Bone marrow (tissue), 2 donors: ENCODE measurements at regions not wholly inside any gene's neighbourhood (a gene's known extent, or its start where the extent isn't known, plus 50 kb on each side); places are given as distances from the start of the nearest gene placed in this dataset.

Source experiments
- DNase-seq, 2 donors: peaks; one replicate each; lab custom pipeline; 2025; lab: John Stamatoyannopoulos, UW

DNA sequence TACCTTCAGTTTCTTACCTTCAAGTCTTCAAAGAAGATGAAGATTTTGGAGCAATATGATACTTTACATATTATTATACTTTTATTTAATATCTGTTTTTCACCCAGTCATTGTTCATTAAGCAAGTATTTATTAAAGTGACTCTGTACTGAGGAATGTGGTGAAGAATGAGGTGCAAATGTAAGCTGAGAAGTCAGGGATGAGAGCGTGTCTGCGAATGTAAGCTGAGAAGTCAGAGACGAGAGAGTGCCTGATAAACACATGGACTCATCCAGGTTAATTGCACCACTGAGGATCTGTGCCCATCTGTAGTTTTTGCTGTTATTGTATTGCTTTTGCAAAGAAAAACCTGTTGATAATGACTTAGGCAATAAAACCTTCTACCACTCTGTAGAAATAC lies 211.9 kb upstream of the FAR2 start:
- DNase-seq, result no peak

DNA sequence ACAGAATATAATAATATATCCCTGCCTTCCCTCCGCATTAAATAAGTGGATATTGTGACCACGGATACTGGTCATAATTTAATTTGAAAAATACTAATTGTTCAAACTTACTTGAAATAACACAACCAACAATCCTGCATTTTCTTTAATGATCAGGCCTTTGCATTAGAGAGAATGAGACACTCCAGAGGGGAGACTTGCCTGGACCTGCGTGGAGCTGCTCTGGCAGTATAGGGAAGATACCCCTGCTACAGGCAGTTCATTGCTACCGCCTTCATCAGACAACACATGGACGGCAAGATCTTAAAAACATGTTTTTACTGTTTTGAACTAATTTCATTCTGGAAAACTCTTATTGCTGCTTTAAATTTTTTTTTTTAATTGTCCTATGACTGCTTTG lies 211.0 kb upstream of the FAR2 start:
- no peak for DNase-seq

DNA sequence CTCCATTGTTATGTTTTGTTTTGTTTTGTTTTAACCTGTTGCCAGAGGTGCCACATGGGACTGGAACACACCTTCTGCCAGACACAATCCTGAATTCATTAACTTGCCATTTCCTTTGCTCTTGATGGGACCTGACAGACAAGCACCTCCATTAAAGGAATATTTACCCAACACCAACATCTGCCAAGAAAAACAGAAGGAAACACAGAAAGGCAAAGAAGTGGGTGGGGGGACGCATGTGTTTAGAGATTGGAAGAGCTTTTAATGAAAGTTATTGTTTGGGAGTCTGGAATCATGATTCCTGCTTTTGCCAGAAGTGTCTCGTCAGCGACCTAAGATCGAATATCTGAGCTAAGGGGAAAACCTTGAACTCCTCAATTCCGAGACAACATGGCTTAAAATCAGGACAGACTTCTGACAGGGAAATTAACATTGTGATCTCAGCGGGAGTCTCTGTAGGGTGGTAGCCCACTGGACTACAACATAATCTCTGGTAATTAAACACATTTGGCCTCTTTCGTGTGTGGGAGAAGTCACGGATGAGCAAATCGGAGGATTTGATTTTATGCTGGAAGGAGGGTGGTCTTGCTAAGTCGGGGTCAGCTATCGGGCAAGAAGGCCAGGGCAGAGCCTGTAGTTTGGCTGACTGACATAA lies 210.4 kb upstream of the FAR2 start:
- DNase-seq, result no peak

DNA sequence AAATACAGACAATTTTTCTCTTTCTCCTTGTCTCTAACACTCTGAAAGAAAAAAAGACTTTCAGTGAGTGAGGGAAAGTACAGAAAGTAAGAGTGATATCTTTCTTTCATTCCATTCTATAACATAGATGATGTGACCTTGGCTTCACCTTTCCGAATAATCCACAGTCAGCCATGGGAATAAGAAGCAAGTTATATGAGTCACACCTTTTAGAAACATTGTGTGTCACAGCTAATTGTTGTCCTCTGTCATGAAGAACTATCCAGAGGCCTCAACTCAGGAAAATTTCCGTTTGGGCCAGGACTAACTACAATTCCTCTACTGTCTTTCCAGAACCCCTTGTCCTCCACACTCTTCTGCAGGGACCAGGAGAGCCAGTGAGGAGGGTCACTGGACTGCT lies 209.7 kb upstream of the FAR2 start:
- DNase-seq, result no peak

DNA sequence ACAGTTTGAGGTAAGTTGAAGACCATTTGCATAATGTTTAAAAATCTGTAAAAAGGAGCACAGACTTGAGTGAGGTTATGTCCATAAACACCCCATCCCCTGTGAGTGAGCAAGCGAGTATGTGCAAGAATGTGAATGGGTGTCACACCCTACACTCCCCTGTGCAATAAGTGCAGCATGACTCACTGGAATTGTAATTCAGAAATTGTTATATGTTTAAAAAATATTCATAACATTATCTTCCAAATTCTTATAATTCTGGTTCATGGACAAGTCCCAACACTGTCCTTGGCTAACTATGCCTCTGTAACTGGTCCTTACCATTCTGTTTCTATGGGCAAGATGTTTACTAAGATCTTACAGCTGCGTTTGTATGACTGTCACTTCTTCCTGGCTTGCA lies 207.8 kb upstream of the FAR2 start:
- DNase-seq, result no peak

DNA sequence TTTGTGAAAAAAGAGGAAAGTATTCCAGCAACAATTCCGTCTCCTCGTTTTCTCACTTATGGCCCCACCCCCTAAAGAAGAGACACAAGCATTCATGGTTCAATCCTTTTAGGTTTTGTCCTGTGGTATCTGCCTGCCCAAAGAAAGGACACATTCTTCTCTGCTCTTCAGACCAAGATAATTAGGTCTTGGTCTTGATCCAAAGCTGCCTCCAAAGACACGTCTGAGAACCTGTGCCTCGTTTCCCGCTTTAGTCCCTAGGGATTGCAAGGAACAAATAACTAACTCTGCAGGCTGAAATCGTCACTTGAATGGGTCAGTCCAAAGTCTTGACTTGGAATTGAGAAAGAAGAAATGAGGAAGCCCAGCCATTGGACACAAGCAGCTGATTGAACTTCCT lies 202.7 kb upstream of the FAR2 start:
- no peak for DNase-seq

DNA sequence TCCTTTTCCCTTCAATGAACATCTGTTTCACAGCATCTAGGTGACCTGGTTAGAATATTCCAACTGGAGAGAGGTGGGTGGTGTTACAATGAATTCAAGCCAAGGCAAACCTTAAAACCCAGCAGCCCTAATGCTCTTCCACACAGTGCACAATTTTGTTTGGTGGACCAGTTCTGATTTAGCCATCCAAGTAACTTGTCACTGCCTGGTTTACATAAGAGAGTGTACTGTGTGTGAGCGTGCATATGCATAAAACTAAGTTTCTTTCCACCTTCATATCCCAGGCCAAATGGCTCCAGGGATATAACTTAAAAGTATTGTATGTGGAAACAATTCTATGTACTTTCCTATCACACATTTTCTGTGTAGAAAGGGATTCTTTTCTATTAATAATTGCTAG lies 200.4 kb upstream of the FAR2 start:
- DNase-seq, result no peak

DNA sequence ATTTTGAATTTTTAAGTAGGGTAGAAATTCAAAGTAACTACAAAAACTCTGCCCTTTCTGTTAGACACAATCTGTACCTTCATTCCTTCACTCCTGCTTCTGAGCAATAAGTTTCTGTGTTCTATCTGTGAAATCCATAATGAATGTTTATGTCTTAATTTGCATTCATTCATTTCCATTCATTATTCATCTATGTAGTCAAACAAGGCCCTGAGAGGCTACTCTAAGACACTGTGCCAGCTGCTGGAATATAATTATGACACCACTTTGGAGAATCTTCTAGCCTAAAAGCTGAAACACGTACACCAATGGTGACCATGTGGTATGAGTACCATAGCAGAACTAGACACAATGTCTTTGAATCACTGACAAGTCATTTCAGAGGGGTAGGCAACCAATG lies 199.9 kb upstream of the FAR2 start:
- no peak for DNase-seq

DNA sequence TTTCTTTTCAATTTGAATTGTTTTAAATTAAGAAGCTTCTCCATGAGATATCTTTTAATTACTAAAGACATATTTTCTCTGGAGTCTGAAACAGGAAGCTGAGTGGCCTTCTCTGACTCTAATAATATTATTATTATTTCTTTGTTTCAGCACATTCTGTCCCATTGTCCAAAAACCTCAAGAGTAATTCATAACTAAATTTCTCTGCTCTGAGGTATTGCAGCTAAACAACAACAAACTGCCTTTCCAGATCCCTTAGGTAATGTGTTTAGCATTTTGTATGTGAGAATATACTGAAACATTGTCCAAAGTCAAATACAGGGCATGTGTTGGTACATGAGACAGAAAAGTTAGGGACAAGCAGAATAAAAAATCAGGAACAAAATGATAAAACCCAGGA lies 199.0 kb upstream of the FAR2 start:
- DNase-seq, result no peak

DNA sequence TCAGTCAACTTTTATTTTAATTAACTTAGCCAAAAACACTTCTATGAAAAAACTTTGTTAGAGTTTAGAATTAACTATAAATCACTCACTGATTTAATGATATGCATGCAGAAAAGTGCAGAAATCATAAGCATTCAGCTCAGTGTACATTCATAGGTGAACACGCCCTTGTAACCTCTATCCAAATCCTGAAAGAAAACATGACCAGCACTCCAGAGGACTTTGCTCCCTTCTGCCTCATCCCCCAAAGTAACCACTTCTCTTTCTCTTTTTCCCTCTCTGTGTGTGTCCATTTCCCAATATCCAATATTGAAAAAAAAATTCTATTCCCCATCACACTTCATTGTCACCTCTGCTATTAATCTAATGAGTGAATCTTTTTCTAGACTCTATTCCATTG lies 197.1 kb upstream of the FAR2 start:
- DNase-seq, result no peak

DNA sequence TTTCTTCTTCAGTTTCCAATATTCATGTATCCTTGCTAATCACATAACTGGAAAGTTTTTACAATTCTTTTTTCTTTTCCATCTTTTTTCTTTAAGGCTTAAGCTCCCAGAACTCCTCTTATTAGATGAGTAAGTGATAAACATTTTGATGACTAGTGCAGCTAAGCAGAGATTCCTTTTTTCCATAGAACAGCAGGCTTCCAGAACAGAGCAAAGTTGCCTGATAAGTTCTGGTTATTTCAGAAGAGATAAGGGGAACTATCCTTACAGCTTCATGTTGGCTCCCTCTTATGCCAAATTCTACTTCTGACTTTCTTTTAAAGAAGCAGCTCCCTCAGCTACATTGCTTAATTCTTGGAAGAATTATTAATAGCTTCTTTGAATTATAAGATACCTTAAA lies 194.7 kb upstream of the FAR2 start:
- DNase-seq, result no peak

DNA sequence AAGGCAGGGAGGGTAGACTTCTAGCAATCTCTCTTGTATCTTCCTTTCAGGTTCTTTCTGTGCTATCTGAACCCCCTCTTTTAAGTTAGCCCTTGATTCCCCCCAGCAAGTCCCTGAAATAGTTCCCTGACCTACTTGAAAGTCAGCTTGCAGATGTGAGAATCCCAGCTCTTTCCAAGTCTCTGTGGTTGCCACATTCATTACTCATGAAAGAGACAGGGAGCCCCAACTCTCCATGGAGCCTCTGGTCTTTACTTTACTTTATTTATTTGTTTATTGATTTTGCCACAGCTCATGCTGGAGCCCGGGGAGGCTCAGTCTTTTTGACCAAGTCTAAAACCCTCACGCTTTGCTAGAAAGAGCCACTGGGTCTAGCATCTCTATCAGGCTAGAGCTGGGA lies 193.6 kb upstream of the FAR2 start:
- DNase-seq, result no peak

DNA sequence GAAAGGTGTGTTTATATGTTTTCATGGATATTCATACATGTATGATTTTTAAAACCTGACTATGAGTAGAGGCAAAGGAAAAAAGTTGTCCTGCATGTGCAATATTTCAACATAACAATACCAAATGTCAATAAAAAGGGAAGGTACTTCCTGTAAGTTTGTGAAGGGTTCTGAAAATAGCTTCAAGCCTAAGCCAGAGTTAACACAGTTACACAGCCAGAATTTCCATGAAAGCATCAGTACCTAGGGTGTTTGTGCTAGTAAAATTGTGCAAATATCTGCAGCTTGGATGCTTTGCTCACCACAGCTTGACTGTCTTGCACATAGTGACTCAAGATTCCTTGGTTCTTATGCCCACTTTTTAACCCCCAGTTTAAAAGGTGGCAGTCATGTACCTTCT lies 193.1 kb upstream of the FAR2 start:
- DNase-seq, result no peak

DNA sequence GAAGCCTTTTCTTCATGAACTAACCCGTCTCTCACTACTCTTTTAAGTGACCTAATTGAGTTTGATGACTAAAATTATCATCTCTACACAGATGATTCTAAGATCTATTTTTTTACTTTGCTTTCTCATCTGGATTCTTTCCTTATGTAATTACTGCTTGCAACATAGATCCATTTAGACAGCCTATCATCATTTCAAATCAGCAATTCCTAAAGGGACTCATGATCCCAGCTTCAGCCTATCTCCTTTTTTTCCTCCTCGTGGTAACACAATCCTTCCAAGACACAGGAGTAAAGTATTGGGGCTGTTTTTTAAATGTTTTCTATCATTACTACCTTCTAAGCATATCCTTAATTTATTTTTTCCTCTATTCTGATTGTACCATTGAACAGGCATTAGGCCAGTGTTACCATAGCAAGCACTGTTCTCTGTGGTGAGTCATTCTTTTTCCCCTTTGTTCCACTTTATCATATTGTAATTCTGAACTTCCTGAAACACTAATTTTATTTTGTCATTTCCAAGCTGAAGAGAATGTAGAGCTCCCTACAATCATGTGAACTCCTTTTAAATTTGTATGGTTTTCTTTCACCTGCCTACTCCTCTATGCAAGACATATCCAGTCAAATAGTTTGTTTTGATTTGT lies 190.4 kb upstream of the FAR2 start:
- no peak for DNase-seq

DNA sequence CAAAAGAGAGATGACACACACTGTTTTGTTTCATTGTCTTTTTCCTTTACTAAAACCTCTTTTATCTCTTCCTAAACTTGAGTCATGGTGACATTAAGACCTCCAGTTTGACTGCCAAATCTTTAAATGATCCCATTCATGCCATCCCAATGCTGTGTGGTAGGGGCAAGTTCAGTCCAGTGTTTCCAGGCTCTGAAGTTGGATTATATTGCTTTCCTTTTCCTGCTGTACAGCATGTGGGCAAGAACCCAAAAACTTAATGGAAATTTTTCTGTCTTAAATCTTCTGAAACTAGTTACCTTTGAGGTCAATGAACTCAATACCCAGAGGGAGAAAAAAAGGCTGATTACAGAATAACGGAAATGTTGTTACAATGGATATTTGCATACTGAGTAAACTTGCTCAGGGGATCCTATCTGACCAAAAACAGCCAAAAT lies 187.1 kb upstream of the FAR2 start:
- no peak for DNase-seq

DNA sequence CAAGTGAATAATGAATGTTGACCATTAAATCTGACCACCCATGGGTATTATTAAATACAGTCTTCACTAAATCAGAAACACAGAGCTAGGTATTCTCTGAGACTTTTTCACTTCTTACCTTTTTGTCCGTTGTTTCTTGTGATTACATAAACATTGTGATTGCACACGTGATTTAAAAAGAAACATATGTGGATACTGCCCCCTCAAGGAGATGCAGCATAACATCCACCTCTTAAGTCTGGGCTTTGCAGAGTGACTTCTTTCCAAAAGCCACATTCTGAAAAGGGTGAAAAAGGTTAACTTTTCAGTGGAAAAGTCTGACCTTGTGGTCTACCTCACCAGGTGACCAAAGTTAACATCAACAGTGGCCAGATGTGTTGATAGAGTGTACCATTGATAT lies 185.5 kb upstream of the FAR2 start:
- DNase-seq, result no peak

DNA sequence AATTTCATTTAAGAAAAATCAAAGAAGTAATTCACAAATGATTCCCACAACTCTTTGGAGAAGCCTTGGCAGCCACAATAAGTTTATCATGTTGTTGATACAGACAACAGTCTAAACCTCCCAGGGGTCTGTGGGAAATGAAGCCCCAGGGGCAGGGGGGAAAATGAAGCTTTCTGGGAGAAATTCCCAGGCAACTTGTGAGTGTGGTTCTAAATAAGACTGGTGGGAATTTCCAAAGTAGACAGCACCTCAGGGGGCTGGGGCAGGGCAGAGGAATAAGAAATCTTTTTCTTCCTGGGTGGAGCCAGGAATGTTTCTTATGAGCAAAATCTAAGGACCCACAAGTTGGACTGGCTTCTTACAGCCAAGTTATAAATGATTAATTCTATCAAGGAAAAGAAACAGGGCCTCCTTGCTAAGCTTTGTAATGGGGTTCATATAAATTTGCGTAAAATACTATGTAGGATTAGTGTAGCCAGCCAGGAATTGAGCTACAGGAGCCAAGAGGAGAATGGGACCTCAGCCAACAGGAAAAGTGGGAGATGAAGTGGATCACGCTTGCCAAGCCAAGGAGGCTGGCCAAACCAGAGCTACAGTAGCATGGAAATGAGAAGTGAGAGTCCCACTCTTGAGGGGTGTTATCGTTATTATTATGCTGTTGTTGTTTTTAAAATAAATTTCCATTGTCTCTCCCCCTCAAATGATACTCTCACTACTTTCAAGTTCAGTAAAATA lies 182.9 kb upstream of the FAR2 start:
- no peak for DNase-seq

DNA sequence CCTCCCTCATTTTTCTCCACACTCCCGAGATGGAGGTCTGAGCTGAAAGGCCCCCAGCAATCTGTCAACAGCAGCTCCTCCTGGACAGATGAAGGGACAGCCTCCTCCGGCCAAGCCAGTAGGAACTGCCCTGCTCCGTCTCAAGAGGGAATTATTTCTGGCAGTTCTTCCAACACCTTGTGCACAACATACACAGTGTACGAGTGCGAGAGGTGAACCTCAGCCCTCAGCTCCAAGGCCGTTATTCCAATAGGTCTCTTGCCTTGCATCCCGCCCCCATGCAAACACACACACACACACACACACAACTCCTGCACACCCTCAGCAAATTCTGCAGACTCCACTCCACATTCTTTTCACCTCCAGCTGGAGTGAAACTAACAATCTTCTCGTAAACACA lies 181.7 kb upstream of the FAR2 start:
- DNase-seq, result no peak

DNA sequence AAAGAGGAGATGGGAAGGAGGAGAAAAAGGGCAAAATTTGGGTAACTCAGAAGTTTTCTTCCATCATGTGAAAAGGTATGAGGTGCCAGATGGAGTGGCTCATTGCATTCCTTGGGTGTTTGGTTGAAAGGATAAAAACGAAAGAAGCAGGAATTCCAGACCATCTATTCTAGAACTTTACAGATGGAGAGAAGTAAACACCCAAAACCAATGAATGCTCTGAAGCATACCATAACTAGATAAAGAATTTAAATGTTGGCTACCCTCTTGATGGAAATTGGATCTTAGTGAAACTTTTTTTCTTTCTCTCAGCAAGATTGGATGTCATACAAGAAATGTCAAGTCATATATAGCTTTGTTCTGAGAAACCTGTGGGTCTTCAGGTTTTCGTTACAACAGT lies 175.6 kb upstream of the FAR2 start:
- DNase-seq, result no peak

DNA sequence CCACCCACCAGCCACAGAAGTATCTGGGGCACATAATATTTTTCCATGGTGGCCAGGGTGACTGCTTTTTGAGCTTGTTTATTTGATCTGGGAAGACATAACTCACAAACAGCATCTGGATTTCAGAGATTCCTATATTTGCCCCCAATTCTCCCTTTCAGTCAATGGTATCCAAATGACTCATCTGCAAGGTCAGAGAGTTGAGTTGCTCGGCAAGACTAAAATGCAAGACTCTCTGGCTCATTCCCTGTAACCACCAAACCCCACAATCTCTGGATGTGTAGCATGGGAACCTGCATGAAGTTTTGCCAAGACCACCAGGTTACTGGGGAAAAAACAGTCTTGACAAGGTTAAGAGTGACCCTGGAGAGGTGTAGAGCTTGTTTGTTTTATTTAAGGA lies 174.9 kb upstream of the FAR2 start:
- no peak for DNase-seq

DNA sequence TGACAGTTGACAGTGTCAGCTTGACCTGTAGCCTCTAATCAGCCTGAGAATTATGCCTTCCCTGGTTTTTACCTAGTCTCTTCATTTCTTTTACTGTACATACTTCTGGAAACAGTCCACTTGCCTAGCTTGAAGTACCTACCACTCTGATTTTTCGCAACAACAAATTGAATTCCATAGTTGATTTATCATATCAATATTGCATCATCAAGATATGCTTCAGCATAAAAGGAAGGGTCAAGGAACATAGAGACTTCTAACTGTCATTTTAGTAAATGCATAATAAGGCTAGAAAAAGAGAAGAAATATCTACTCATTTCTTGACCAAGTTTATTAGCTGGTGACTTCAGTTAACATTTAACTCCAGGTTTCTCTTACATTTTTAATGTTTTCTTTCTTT lies 174.2 kb upstream of the FAR2 start:
- DNase-seq, result no peak

DNA sequence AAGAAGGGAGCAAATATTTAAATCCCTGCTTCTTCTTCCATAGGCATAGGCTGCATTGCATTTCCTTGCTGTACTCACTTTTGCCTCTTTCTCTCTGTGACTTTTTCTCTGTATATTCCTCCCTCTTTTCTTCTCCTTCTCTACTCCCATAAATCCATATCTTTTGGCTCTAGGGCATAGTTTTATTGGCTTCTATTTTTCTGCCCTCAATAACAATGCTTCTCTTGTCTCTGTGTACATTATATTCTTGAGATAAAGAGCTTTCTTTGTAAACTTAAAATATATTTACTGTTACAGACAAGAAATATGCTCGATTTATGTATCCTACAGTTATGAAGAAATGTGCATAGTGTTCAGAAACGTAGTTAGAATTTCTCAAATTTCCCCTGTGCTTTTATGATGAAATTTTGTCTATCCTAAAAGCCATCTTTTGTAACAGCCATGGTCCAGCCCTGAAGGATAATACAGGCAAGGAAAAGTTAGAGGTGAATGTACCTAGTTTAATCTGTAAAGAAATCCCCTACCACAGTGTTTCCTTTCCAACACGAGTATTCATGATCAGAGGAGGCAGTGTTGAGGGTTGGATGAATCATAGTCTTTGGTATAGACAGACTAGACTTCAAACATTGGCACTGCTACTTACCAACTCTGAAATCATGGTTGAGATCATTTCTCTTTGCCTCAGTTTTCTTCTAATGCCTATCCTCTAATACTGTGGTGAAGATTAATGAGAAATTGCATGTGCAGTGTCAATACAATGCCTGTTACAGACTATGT lies 173.3 kb upstream of the FAR2 start:
- DNase-seq, result no peak

DNA sequence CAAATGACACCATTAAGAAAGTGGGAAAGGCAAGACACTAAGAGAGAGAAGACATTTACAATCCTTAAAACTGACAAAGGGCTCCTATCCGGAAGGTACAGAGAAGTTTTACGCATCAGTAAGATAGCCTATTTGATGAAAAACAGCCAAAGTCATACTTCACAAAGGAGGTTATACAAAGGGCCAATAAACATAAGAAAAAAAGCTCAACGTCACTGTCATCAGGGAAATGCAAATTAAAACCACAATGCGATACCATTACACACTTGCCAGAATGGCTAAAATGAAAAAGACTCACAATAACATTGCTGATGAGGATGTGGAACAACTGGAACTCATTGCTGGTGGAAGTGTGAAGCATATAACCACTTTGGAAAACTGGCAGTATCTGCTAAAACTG lies 168.6 kb upstream of the FAR2 start:
- DNase-seq, result no peak
